ENCODE measurements at regions not wholly inside any gene's neighbourhood (a gene's known extent, or its start where the extent isn't known, plus 50 kb on each side); places are given as distances from the start of the nearest gene placed in this dataset.

DNA sequence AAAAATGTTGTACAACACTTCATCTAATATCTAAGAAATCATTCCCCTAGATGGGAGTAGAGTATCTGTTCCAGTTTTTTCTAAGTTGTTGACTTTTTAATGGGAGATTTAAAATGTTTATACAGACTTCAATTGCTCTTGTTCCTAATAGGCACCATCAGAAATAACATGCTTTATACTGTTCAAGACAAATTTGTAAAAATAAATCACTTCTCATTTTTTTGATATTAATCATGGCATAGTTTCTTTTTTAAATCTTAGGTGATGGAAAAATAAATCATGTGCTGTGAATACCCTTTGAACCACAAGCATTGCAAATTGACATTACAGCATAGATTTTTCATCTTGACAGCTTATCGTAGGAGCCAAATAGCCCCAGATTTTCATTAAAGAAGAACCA is 473.5 kb upstream of the MGAT4C start:
- H3K4me3 ChIP-seq (replicated peaks in 1 of 3; ENCODE audit: low read depth in 2 of 3, low read length in 3 of 3): no peak overlapping the region

DNA sequence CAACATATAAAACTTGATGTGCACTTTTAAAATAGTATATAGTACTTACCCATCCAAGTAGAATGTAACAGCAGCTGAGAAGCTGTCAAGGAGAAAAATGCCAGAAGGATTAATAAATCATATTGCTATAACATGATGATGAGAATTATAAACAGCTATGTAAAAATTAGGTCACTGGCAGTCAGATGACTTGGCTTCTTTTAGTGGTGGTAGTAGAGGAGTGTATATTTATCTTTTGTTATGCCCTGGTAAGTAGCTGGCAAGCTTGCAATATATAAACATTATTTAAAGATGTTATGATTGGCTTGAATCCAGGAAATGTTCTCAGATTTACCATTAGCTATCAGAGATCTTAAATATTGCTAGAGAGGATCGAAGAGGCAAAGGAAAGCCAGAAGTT is 471.0 kb upstream of the MGAT4C start:
- Histone ChIP-seq H3K4me2 (replicated peaks; ENCODE audit: extremely low read depth, low read length, poor library complexity, severe bottlenecking) (no peak overlapping the region), H3K36me3 (replicated peaks in 1 of 2; ENCODE audit: control insufficient read depth in 1 of 2, insufficient read depth in 2 of 2, low read length in 2 of 2) (no peaks in the 10 kb centered on the region), H3K9me3 (replicated peaks in 1 of 2; ENCODE audit: control insufficient read depth in 1 of 2, insufficient read depth in 1 of 2, low read length in 2 of 2) (no peaks in the 10 kb centered on the region), H4K20me1 (ENCODE audit: insufficient read depth, low read length) (no peaks in the 10 kb centered on the region), H3K27me3 (ENCODE audit: control insufficient read depth in 2 of 2, insufficient read depth in 2 of 2, low read length in 2 of 2) (no peaks in the 10 kb centered on the region), H2AFZ (ENCODE audit: insufficient read depth, low read depth, low read length, poor library complexity, severe bottlenecking) (no peak overlapping the region), H3K79me2 (ENCODE audit: insufficient read depth, low read length) (no peaks in the 10 kb centered on the region), H3K4me1 (ENCODE audit: control insufficient read depth in 1 of 2, insufficient read depth in 2 of 2, low read length in 2 of 2) (no peaks in the 10 kb centered on the region), H3K27ac (ENCODE audit: low read depth in 1 of 2, low read length in 2 of 2) (no peak overlapping the region), H3K4me3 (replicated peaks in 1 of 3; ENCODE audit: low read depth in 2 of 3, low read length in 3 of 3) (no peak overlapping the region), H3K9ac (ENCODE audit: insufficient read depth, low read length, poor library complexity, severe bottlenecking) (no peak overlapping the region)
- H3K27ac Mint-ChIP-seq: no peak overlapping the region
- H3K27me3 Mint-ChIP-seq (ENCODE audit: low read depth in 3 of 3): no peaks in the 10 kb centered on the region
- TF ChIP-seq, protein P1, sequence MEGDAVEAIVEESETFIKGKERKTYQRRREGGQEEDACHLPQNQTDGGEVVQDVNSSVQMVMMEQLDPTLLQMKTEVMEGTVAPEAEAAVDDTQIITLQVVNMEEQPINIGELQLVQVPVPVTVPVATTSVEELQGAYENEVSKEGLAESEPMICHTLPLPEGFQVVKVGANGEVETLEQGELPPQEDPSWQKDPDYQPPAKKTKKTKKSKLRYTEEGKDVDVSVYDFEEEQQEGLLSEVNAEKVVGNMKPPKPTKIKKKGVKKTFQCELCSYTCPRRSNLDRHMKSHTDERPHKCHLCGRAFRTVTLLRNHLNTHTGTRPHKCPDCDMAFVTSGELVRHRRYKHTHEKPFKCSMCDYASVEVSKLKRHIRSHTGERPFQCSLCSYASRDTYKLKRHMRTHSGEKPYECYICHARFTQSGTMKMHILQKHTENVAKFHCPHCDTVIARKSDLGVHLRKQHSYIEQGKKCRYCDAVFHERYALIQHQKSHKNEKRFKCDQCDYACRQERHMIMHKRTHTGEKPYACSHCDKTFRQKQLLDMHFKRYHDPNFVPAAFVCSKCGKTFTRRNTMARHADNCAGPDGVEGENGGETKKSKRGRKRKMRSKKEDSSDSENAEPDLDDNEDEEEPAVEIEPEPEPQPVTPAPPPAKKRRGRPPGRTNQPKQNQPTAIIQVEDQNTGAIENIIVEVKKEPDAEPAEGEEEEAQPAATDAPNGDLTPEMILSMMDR (IDR thresholded peaks at IDR 0.05): no peak
- intact Hi-C loops (cut with micrococcal nuclease): no loop called here
- WGBS (ENCODE audit: insufficient coverage): no CpG with 5 or more reads among the region's 1 CpG
- no peak for DNase-seq
- H3K4me1 Mint-ChIP-seq: no peaks in the 10 kb centered on the region
- no peak overlapping the region for H3K4me3 Mint-ChIP-seq
- no peaks in the 10 kb centered on the region for H3K36me3 Mint-ChIP-seq
- no peaks in the 10 kb centered on the region for H3K9me3 Mint-ChIP-seq

More for the DNA sequence above, 473.5 kb upstream of the MGAT4C start:
- Histone ChIP-seq H3K79me2 (ENCODE audit: insufficient read depth, low read length) (no peaks in the 10 kb centered on the region), H2AFZ (ENCODE audit: insufficient read depth, low read depth, low read length, poor library complexity, severe bottlenecking) (no peak overlapping the region), H3K4me1 (ENCODE audit: control insufficient read depth in 1 of 2, insufficient read depth in 2 of 2, low read length in 2 of 2) (no peaks in the 10 kb centered on the region), H4K20me1 (ENCODE audit: insufficient read depth, low read length) (no peaks in the 10 kb centered on the region), H3K27me3 (ENCODE audit: control insufficient read depth in 2 of 2, insufficient read depth in 2 of 2, low read length in 2 of 2) (no peaks in the 10 kb centered on the region), H3K36me3 (replicated peaks in 1 of 2; ENCODE audit: control insufficient read depth in 1 of 2, insufficient read depth in 2 of 2, low read length in 2 of 2) (no peaks in the 10 kb centered on the region), H3K27ac (ENCODE audit: low read depth in 1 of 2, low read length in 2 of 2) (no peak overlapping the region), H3K9ac (ENCODE audit: insufficient read depth, low read length, poor library complexity, severe bottlenecking) (no peak overlapping the region), H3K4me2 (replicated peaks; ENCODE audit: extremely low read depth, low read length, poor library complexity, severe bottlenecking) (no peak overlapping the region), H3K9me3 (replicated peaks in 1 of 2; ENCODE audit: control insufficient read depth in 1 of 2, insufficient read depth in 1 of 2, low read length in 2 of 2) (no peaks in the 10 kb centered on the region)
- no peak overlapping the region for H3K27ac Mint-ChIP-seq
- H3K36me3 Mint-ChIP-seq: no peaks in the 10 kb centered on the region
- no peaks in the 10 kb centered on the region for H3K4me1 Mint-ChIP-seq
- TF ChIP-seq, protein P1 (IDR thresholded peaks at IDR 0.05): no peak
- H3K9me3 Mint-ChIP-seq: no peaks in the 10 kb centered on the region
- no peaks in the 10 kb centered on the region for H3K27me3 Mint-ChIP-seq (ENCODE audit: low read depth in 3 of 3)
- WGBS (ENCODE audit: insufficient coverage): no CpG with 5 or more reads among the region's 1 CpG
- H3K4me3 Mint-ChIP-seq: no peak overlapping the region
- intact Hi-C loops (cut with micrococcal nuclease): no loop called here
- no peak for DNase-seq

All from CD14-positive monocyte (primary cell).